SK-N-SH treated with all-trans-retinoic acid at 6 μM for 48 hours (cell line): ENCODE measurements at regions not wholly inside any gene's neighbourhood (a gene's known extent, or its start where the extent isn't known, plus 50 kb on each side); places are given as distances from the start of the nearest gene placed in this dataset.

Source experiments
- ATAC-seq: fragments of 200-7000 bp; cut with Tn5 transposase; 3 replicates; pipeline ENCODE4 v1.9.1; 2020; ENCODE audit warnings: mild to moderate bottlenecking, moderate library complexity
- ARNTL ChIP-seq: fragments of 450-650 bp; formaldehyde crosslinking; IDR thresholded peaks from 2 replicates; pipeline ENCODE4 v1.5.0; 2020; ENCODE audit warnings: low read depth, mild to moderate bottlenecking, moderate library complexity, borderline replicate concordance
- CSDC2 ChIP-seq: fragments of 250-450 bp; sonication (Bioruptor Pico); IDR thresholded peaks from 2 replicates; pipeline ENCODE4 v1.5.0; 2020; ENCODE audit warnings: mild to moderate bottlenecking, moderate library complexity
- ESRRG ChIP-seq: fragments of 250-450 bp; sonication (Bioruptor Pico); IDR thresholded peaks from 2 replicates; pipeline ENCODE4 v1.6.1; 2021; ENCODE audit warnings: mild to moderate bottlenecking
- GLIS3 ChIP-seq: fragments of 250-450 bp; sonication (Bioruptor Pico); IDR thresholded peaks from 2 replicates; pipeline ENCODE4 v1.5.0; 2020; ENCODE audit warnings: mild to moderate bottlenecking, moderate library complexity
- ISL1 ChIP-seq: fragments of 250-450 bp; sonication (Bioruptor Pico); IDR thresholded peaks from 2 replicates; pipeline ENCODE4 v2.1.2; 2022; ENCODE audit warnings: mild to moderate bottlenecking, moderate library complexity
- OSR1 ChIP-seq: fragments of 250-450 bp; sonication (Bioruptor Pico); IDR thresholded peaks from 2 replicates; pipeline ENCODE4 v1.8.0; 2022; ENCODE audit warnings: moderate library complexity, mild to moderate bottlenecking, inconsistent platforms
- RARB ChIP-seq: fragments of 250-450 bp; sonication (Bioruptor Pico); IDR thresholded peaks from 2 replicates; pipeline ENCODE4 v1.8.0; 2021; ENCODE audit warnings: mild to moderate bottlenecking, moderate library complexity
- SNAI2 ChIP-seq: fragments of 250-450 bp; sonication (Bioruptor Pico); IDR thresholded peaks from 2 replicates; pipeline ENCODE4 v1.5.0; 2020; ENCODE audit warnings: mild to moderate bottlenecking, moderate library complexity
- TCF4 ChIP-seq: fragments of 250-450 bp; sonication (Bioruptor Pico); IDR thresholded peaks from 2 replicates; pipeline ENCODE4 v1.8.0; 2021; ENCODE audit warnings: mild to moderate bottlenecking, moderate library complexity, borderline replicate concordance
- ZC3H10 ChIP-seq: fragments of 250-450 bp; sonication (Bioruptor Pico); IDR thresholded peaks from 2 replicates; pipeline ENCODE4 v1.5.1; 2021; ENCODE audit warnings: mild to moderate bottlenecking, moderate library complexity
- ZFP3 ChIP-seq: fragments of 250-450 bp; sonication (Bioruptor Pico); IDR thresholded peaks from 2 replicates; pipeline ENCODE4 v1.5.0; 2020; ENCODE audit warnings: mild to moderate bottlenecking, moderate library complexity
- ZFP30 ChIP-seq: fragments of 450-650 bp; formaldehyde crosslinking; IDR thresholded peaks from 2 replicates; pipeline ENCODE4 v1.5.0; 2022; ENCODE audit warnings: mild to moderate bottlenecking, moderate library complexity
- ZNF565 ChIP-seq: fragments of 450-650 bp; formaldehyde crosslinking; conservative IDR thresholded peaks from 2 replicates; pipeline ENCODE4 v1.5.0; 2020; ENCODE audit warnings: low read depth, mild to moderate bottlenecking, moderate library complexity
- ZNF70 ChIP-seq: fragments of 450-650 bp; formaldehyde crosslinking; IDR thresholded peaks from 2 replicates; pipeline ENCODE4 v1.5.0; 2020; ENCODE audit warnings: mild to moderate bottlenecking, moderate library complexity
- ZNF8 ChIP-seq: fragments of 450-650 bp; formaldehyde crosslinking; IDR thresholded peaks from 2 replicates; pipeline ENCODE4 v1.5.0; 2020; ENCODE audit warnings: mild to moderate bottlenecking, moderate library complexity
- TF ChIP-seq, protein P1 (sequence below): fragments of 250-450 bp; sonication (Bioruptor Pico); IDR thresholded peaks from 2 replicates; pipeline ENCODE4 v1.5.1; 2020; ENCODE audit warnings: low read depth, mild to moderate bottlenecking, moderate library complexity
- TF ChIP-seq, protein P2 (sequence below): fragments of 250-450 bp; sonication (Bioruptor Pico); IDR thresholded peaks from 2 replicates; pipeline ENCODE4 v1.5.1; 2021; ENCODE audit warnings: mild to moderate bottlenecking, moderate library complexity
- TF ChIP-seq, protein P3 (sequence below): fragments of 250-450 bp; sonication (Bioruptor Pico); IDR thresholded peaks from 2 replicates; pipeline ENCODE4 v1.8.0; 2020; ENCODE audit warnings: mild to moderate bottlenecking, moderate library complexity, borderline replicate concordance
- TF ChIP-seq, protein P4 (sequence below): fragments of 250-450 bp; sonication (Bioruptor Pico); IDR thresholded peaks from 2 replicates; pipeline ENCODE4 v1.5.0; 2020; ENCODE audit warnings: mild to moderate bottlenecking, moderate library complexity
- TF ChIP-seq, protein P5 (sequence below): fragments of 250-450 bp; sonication (Bioruptor Pico); IDR thresholded peaks from 2 replicates; pipeline ENCODE4 v1.8.0; 2021; ENCODE audit warnings: low read depth, mild to moderate bottlenecking, moderate library complexity, borderline replicate concordance

DNA sequence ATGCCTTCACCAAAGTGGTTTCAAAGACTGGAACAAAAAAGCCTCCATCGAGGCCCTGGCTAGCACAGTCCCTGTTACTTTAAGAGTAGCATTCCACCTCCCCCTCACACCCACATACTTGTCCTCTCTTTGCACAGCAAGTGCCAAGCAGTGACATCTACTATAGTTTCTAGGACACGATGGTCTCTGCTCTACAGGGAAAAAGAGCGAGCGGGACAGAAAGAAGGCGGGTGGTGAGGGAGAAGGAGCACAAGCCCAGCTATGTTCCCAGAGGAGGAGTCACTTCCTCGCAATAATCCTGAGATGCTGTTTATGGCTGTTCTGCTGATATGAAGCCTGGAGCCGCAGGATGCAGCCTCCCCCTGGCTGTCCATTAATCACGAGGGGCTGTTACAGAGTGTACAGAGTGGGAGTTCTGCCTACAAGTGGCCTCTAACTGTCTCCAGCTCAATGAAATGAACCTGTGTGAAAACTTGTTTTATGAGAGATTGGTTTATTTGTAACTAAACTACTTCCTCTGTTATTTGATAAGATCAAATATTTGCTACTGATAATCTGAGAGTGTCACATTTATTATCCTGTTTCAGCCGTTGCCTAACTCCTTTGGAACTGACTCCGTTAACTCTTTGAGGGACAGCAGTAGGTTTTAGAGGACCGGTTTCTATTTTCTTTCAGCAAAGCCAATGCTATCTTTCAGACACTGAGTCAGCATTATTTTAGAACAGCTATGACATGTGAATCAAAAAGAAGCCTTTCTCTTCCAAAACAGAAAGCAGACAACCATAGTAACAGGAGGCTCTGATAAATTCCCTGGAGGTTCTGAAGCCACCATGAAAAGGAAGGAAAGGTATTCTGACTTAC lies 208.0 kb downstream of the SPRY2 start:
- TF ChIP-seq ZC3H10 (CRISPR knock-in tag) (no peak), ISL1 (CRISPR knock-in tag) (peak; percentile 36; the same call in 1 of the 2 replicates)
- ATAC-seq, result peak; percentile 85

DNA sequence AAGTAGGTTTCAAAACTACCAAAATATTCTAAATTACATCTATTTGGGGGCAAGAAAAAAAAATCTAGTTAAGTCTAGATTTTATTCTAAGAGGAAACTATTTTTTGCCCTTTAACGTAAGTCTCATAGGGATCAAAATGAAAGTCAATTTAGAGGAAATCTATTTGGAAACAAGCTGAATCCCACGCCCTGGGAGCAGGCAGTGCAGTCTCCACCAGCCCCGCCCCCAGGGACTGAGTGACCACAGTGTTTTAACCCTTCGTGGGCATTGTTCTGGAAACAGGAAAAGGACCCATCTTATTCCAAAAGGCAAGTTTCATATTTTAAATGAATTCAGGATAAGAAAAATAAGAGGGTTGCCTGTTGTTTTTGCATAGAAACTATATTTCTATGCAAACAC lies 209.7 kb downstream of the SPRY2 start:
- TF ChIP-seq GLIS3 (CRISPR knock-in tag) (no peak), ZC3H10 (CRISPR knock-in tag) (no peak), ZFP3 (CRISPR knock-in tag) (no peak), ARNTL (CRISPR knock-in tag) (no peak), ZNF565 (no peak), OSR1 (CRISPR knock-in tag) (no peak), ZNF70 (CRISPR knock-in tag) (no peak), TCF4 (CRISPR knock-in tag) (no peak), ISL1 (CRISPR knock-in tag) (no peak), SNAI2 (no peak)
- TF ChIP-seq, protein P1, sequence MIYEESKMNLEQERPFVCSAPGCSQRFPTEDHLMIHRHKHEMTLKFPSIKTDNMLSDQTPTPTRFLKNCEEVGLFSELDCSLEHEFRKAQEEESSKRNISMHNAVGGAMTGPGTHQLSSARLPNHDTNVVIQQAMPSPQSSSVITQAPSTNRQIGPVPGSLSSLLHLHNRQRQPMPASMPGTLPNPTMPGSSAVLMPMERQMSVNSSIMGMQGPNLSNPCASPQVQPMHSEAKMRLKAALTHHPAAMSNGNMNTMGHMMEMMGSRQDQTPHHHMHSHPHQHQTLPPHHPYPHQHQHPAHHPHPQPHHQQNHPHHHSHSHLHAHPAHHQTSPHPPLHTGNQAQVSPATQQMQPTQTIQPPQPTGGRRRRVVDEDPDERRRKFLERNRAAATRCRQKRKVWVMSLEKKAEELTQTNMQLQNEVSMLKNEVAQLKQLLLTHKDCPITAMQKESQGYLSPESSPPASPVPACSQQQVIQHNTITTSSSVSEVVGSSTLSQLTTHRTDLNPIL (CRISPR knock-in tag), result no peak
- TF ChIP-seq, protein P2, sequence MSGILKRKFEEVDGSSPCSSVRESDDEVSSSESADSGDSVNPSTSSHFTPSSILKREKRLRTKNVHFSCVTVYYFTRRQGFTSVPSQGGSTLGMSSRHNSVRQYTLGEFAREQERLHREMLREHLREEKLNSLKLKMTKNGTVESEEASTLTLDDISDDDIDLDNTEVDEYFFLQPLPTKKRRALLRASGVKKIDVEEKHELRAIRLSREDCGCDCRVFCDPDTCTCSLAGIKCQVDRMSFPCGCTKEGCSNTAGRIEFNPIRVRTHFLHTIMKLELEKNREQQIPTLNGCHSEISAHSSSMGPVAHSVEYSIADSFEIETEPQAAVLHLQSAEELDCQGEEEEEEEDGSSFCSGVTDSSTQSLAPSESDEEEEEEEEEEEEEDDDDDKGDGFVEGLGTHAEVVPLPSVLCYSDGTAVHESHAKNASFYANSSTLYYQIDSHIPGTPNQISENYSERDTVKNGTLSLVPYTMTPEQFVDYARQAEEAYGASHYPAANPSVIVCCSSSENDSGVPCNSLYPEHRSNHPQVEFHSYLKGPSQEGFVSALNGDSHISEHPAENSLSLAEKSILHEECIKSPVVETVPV (CRISPR knock-in tag), result no peak
- TF ChIP-seq, protein P3, sequence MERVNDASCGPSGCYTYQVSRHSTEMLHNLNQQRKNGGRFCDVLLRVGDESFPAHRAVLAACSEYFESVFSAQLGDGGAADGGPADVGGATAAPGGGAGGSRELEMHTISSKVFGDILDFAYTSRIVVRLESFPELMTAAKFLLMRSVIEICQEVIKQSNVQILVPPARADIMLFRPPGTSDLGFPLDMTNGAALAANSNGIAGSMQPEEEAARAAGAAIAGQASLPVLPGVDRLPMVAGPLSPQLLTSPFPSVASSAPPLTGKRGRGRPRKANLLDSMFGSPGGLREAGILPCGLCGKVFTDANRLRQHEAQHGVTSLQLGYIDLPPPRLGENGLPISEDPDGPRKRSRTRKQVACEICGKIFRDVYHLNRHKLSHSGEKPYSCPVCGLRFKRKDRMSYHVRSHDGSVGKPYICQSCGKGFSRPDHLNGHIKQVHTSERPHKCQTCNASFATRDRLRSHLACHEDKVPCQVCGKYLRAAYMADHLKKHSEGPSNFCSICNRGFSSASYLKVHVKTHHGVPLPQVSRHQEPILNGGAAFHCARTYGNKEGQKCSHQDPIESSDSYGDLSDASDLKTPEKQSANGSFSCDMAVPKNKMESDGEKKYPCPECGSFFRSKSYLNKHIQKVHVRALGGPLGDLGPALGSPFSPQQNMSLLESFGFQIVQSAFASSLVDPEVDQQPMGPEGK (CRISPR knock-in tag), result no peak
- TF ChIP-seq, protein P4, sequence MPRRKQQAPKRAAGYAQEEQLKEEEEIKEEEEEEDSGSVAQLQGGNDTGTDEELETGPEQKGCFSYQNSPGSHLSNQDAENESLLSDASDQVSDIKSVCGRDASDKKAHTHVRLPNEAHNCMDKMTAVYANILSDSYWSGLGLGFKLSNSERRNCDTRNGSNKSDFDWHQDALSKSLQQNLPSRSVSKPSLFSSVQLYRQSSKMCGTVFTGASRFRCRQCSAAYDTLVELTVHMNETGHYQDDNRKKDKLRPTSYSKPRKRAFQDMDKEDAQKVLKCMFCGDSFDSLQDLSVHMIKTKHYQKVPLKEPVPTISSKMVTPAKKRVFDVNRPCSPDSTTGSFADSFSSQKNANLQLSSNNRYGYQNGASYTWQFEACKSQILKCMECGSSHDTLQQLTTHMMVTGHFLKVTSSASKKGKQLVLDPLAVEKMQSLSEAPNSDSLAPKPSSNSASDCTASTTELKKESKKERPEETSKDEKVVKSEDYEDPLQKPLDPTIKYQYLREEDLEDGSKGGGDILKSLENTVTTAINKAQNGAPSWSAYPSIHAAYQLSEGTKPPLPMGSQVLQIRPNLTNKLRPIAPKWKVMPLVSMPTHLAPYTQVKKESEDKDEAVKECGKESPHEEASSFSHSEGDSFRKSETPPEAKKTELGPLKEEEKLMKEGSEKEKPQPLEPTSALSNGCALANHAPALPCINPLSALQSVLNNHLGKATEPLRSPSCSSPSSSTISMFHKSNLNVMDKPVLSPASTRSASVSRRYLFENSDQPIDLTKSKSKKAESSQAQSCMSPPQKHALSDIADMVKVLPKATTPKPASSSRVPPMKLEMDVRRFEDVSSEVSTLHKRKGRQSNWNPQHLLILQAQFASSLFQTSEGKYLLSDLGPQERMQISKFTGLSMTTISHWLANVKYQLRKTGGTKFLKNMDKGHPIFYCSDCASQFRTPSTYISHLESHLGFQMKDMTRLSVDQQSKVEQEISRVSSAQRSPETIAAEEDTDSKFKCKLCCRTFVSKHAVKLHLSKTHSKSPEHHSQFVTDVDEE, result no peak
- TF ChIP-seq, protein P5, sequence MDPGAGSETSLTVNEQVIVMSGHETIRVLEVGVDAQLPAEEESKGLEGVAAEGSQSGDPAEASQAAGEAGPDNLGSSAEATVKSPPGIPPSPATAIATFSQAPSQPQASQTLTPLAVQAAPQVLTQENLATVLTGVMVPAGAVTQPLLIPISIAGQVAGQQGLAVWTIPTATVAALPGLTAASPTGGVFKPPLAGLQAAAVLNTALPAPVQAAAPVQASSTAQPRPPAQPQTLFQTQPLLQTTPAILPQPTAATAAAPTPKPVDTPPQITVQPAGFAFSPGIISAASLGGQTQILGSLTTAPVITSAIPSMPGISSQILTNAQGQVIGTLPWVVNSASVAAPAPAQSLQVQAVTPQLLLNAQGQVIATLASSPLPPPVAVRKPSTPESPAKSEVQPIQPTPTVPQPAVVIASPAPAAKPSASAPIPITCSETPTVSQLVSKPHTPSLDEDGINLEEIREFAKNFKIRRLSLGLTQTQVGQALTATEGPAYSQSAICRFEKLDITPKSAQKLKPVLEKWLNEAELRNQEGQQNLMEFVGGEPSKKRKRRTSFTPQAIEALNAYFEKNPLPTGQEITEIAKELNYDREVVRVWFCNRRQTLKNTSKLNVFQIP (CRISPR knock-in tag), result no peak
- peak; percentile 73 for ATAC-seq

DNA sequence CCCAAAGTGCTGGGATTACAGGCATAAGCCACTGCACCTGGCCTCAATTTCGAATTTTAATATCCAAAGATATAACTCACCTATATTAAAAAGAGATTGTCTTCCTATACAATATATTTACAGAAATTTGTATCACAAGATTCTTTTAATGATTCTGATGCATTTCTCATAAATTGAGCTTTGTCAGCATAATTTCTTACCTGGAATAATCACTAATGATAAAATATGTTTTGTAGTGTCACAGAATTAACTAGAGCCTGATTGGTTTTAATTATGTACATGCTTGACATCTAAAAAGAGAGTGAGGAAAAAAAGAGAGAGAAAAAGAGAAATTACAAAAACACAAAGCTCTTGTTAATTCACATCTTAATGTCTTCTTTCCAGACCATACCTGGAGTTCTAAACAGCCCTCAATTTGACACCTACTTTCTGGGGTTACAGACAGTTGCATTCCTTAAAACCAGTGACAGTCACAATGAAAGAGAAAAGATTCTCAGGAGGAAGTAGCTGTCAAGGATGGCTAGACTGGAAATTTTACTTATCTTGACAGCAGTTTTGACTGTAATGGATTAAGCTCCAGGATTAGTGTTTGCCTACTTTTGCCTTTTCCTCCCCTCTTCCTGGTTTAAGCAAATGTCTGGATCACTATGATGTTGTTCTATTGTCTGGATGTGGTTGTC lies 214.4 kb downstream of the SPRY2 start:
- no peak for ATAC-seq
- TF ChIP-seq OSR1 (CRISPR knock-in tag) (no peak), ARNTL (CRISPR knock-in tag) (no peak), GLIS3 (CRISPR knock-in tag) (no peak), ISL1 (CRISPR knock-in tag) (no peak), RARB (no peak), ZNF565 (no peak), ZC3H10 (CRISPR knock-in tag) (no peak), CSDC2 (no peak), ZNF8 (CRISPR knock-in tag) (no peak), ZNF70 (CRISPR knock-in tag) (no peak), ESRRG (CRISPR knock-in tag) (no peak), ZFP30 (CRISPR knock-in tag) (no peak), TCF4 (CRISPR knock-in tag) (no peak)
- TF ChIP-seq, protein P5 (CRISPR knock-in tag), result no peak
- TF ChIP-seq, protein P3 (CRISPR knock-in tag), result no peak
- TF ChIP-seq, protein P2 (CRISPR knock-in tag), result no peak
